ENCODE measurements at regions not wholly inside any gene's neighbourhood (a gene's known extent, or its start where the extent isn't known, plus 50 kb on each side); places are given as distances from the start of the nearest gene placed in this dataset.
"Not testable (repeated sequence)": the region's sequence is repeated elsewhere in the genome, so short reads cannot be mapped to it uniquely, and the experiment has no call there.

GRCh38 chr3:177271811-177272501, 74.7 kb upstream of the TBL1XR1 start:
- TF ChIP-seq, protein P1, sequence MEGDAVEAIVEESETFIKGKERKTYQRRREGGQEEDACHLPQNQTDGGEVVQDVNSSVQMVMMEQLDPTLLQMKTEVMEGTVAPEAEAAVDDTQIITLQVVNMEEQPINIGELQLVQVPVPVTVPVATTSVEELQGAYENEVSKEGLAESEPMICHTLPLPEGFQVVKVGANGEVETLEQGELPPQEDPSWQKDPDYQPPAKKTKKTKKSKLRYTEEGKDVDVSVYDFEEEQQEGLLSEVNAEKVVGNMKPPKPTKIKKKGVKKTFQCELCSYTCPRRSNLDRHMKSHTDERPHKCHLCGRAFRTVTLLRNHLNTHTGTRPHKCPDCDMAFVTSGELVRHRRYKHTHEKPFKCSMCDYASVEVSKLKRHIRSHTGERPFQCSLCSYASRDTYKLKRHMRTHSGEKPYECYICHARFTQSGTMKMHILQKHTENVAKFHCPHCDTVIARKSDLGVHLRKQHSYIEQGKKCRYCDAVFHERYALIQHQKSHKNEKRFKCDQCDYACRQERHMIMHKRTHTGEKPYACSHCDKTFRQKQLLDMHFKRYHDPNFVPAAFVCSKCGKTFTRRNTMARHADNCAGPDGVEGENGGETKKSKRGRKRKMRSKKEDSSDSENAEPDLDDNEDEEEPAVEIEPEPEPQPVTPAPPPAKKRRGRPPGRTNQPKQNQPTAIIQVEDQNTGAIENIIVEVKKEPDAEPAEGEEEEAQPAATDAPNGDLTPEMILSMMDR (IDR thresholded peaks at IDR 0.05), result not testable (repeated sequence)
- TF ChIP-seq POLR2A (IDR thresholded peaks at IDR 0.05; ENCODE audit: low read depth); POLR2AphosphoS5 (IDR thresholded peaks at IDR 0.05): not testable (repeated sequence)
